GM12872 (cell line): ENCODE measurements at regions not wholly inside any gene's neighbourhood (a gene's known extent, or its start where the extent isn't known, plus 50 kb on each side); places are given as distances from the start of the nearest gene placed in this dataset.

Source experiments
- TF ChIP-seq, protein P1 (sequence below): IDR thresholded peaks from 3 replicates; pipeline ENCODE4 v1.5.1; 2011; ENCODE audit warnings: low read depth, mild to moderate bottlenecking, low read length, moderate library complexity; ENCODE audit not compliant: insufficient read depth

DNA sequence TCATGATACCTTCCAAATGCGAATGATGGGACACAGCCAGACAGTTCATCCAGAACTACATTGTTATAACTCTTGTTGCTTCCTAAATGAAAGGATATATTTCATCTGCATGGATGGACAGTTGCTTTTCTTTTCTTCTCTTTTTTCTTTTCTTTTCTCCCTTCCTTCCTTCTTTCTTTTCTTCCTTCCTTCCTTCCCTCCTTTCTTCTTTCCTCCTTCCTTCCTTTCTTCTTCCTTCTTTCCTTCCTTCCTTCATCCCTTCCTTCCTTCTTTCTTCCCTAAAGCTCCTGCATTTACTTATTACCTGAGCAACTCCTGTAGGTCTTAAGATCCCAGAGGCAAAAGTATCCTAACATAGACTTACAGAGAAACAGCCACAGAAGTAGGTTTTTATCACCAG is 221.6 kb downstream of the DUSP10 start:
- TF ChIP-seq, protein P1, sequence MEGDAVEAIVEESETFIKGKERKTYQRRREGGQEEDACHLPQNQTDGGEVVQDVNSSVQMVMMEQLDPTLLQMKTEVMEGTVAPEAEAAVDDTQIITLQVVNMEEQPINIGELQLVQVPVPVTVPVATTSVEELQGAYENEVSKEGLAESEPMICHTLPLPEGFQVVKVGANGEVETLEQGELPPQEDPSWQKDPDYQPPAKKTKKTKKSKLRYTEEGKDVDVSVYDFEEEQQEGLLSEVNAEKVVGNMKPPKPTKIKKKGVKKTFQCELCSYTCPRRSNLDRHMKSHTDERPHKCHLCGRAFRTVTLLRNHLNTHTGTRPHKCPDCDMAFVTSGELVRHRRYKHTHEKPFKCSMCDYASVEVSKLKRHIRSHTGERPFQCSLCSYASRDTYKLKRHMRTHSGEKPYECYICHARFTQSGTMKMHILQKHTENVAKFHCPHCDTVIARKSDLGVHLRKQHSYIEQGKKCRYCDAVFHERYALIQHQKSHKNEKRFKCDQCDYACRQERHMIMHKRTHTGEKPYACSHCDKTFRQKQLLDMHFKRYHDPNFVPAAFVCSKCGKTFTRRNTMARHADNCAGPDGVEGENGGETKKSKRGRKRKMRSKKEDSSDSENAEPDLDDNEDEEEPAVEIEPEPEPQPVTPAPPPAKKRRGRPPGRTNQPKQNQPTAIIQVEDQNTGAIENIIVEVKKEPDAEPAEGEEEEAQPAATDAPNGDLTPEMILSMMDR, result no peak

DNA sequence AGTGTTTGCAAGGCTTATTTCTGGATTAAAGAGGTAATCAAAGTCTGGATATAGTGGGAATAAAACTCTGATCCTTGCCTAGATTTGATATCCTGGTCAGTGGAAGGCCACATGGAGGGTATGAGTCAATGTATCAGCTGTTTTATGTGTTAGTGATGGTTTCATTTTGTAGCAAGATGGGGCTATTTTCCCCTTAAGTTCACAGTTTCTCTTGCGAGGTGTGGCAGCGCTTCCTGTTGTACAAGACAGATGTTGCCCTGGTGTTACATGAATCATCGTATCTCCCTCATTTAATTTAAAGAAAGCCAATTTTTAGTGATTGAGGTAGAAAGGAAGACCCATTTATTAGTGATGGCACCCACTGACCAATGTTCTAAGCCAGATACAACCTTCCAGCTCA is 220.2 kb downstream of the DUSP10 start:
- TF ChIP-seq, protein P1, result no peak

DNA sequence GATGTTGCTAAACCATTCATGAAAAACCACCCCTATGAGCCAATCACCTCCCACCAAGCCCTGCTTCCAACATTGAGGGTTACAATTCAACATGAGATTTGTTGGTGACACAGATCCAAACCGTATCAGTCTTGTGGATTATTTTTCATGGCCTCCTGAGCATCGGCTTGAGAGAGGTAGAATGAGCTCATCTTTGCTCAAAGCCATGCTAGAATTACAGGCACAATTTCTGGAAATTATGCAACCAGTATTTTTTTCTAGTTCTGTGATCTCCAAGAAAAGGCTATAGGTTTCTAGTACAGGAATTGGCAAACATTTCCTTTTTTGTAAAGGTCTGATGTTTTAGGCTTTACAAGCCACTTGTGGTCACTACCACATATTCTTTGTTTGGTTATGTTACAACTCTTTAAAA is 219.4 kb downstream of the DUSP10 start:
- TF ChIP-seq, protein P1, result no peak

DNA sequence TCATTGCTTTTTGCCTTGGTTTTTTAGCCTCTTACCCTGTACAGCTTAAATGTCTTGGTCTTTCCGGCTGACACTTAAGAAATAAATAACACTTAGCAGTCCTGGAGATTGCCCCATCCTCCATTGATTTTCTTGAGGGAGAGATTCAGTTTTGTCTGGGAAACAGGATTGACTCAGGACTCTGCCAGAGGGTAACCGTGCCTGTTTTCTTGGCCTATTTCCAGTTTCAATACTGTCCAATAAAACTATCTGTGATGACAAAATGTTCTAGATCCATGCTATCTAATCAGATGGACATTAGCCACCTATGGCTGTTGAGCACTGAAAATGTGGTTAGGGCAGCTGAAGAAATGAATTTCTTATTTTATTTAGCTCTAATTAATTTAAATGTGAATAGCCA is 216.1 kb downstream of the DUSP10 start:
- TF ChIP-seq, protein P1, result no peak

DNA sequence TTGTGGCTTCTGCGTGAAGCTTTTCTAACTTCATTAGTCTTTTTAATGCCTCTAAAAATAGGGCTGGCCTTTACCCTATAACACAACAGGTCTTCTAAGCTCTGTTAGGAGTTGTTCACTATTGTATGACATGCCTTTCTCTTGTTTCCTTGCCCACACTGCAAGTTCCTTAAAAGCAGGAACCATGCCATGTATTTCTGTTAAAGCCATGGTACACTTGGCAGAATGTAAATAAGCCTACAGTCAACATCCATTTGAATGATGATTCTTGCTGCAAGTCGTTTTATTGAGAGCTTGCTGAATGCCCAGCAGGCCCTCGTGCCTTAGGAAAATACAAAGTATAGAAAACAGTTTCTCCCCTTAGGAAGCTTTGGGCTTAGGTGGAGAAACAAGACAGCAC is 214.6 kb downstream of the DUSP10 start:
- TF ChIP-seq, protein P1, result no peak

DNA sequence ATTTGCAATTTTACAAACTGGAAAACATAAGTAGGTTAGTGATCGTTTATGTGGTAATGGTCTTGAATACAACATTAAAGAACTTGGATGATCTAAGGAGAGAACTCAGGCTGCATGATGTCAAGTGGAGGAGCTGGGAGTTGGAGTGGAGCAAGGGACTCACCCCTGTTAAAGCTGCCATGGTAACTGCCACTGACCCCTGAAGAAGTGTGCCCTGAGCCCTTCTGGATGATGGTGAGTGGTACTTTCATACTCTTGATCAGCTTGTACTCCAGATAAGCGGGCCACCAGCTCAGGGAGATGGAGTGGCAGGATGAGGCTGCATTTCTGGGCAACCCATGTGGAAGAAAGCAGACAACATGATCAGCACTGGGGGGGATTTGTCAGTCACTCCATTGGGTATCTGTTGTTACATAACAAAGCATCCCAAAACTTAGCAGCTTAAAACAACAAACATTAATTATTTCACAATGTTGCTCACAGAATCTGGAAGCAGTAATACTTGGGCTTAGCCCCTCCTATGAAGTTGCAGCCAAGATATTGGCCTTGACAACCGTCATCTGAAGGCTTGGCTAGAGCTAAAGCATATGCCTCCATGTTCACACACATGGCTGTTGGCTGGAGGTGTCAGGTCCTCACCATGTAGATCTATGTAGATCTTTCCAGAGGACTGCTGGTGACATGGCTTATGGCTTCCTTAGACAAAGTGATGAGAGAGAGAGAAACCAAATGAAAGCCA is 213.8 kb downstream of the DUSP10 start:
- TF ChIP-seq, protein P1, result no peak

DNA sequence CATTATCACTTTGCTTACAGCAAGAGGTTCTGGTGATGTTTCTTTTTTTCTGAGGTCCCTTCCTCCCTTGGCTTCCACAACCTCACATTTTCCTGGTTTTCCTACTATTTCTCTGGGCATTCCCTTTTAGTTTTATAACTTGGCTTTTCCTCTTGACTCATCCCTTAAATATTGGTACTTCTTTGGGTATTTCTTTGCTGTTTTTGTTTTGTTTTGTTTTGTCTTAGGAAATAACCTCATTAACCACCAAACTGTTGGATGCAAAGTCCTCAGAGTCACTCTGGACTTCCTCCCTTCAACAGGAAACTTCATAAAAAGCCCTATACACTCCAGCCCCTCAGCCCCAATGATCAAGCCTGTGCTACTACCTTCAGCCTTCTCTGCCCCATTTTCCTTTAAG is 211.1 kb downstream of the DUSP10 start:
- TF ChIP-seq, protein P1, result no peak
